HG03139 (cell line): ENCODE measurements at regions not wholly inside any gene's neighbourhood (a gene's known extent, or its start where the extent isn't known, plus 50 kb on each side); places are given as distances from the start of the nearest gene placed in this dataset.

Source experiments
- ATAC-seq: cut with Tn5 transposase; IDR thresholded peaks from one replicate; pipeline ENCODE4 v1.9.1; 2021; ENCODE audit not compliant: unreplicated experiment

DNA sequence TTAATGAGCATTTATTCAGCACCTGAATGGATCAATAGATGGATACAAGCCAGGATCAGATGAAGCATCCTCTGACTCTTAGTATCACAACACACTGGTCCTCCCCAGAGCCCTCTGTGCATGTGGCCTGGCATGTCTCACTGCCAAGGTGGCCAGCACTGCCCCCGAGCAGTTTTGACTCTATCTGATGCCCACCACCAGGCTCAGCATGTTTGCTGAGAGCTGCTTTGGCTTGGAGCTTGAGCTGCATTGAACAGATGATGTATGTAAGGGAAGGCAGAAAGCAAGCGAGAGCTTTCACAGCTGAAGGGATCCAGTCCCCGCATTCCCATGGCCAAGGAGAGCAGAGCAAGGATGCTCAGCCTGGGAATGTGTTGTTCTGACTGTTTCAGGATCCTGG, 320.3 kb downstream of the BUD13 start:
- ATAC-seq = no peak

GRCh38 chr11:116449522-116449921, 323.3 kb downstream of the BUD13 start:
- ATAC-seq = no peak

DNA sequence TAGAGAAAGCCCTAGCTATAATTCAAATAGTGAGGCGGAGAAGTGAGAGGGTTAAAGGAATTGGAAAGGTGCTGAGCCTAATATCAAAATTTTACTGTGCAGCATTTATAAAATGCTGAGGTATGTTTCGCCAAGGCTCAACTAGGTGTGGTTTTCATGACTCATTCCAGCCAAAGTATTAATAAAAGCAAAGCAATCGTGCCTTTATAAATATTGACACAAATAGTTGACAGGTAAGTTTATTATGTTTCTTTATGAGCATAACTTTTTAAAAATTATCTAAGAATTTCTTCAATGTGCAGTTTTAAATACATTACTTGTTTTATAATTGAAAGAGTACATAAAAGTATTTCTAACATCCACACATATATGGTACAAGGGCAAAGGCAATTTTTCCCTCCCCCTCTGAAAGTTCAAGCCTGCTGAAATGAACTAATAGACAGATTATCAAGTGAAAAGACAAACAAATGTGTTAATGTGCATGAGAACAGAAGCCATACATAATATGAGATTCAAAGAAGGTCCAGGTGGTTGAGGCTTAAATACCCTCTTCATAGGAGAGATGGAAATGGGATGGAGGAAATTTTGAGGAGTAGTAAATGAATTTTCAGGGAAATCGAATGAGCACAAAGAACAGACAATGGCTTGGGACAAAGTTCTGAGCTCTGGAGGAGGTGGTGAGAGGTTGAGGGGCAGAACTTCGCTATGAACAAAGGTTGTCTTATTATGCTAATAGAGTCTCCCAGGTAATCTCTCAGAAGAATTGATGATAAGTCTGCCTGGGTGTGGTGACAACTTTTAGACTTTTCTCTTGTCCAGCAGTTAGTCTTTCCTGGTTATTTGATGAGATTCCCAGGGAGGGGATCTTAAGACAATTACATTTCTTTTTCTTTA, 326.5 kb downstream of the BUD13 start:
- ATAC-seq = no peak

GRCh38 chr11:116445108-116446047, 327.4 kb downstream of the BUD13 start:
- ATAC-seq = no peak

- no peak for ATAC-seq
Measured at GRCh38 chr11:116442238-116442752, 330.5 kb downstream of the BUD13 start.

- ATAC-seq = no peak
Measured at GRCh38 chr11:116439361-116439677, 333.5 kb downstream of the BUD13 start.

DNA sequence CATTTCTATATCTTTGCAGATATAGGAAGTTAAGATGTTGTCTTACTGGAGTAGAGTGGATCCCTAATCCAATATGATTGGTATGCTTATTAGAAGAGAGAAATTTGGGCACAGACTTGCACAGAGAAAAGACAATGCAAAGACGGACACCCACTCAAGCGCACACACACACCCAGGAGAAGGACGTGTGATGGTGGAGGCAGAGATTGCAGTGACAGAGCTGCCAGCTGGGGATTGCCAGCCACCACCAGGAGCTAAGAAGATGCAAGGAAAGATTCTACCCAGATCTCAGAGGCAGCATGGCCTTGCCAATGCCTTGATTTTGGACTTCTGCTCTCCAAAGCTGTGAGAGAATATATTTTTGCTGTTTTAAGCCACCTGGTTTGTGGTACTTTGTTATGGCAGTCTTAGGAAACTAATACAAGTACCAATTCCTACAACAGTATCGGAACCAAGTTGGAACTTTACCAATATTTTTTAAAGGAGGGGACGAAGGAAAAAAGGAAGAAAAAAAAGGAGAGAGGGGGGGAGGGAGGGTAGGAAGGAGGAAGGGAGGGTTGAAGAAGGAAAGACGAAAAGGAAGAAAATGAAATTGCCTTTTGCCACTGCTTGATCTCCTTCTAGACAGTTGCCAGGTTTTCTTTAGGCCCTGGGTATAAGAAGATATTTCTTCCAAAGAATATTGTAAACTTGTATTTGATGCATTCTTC, 334.0 kb downstream of the BUD13 start:
- ATAC-seq = no peak

DNA sequence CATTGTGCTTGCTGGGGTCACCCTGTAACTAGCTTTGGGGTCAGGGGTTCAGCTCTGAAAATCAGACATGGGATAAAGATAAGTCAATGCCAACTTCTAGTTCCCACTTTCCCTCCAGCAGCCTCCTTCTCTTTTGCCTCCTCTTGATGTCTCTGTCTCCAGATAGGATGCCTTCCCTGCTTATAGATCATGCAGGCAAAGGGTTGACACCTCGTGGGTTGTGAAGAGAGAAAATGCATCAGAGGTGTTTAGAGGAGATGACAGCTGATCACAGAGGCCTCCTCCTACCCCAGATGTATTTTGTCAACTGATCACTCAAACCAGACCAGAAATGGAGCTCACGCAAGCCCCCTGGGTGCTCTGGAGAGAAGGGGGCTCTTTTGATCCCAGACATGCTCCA, 337.8 kb downstream of the BUD13 start:
- no peak for ATAC-seq

GRCh38 chr11:116432301-116432700, 340.5 kb downstream of the BUD13 start:
- ATAC-seq = no peak

GRCh38 chr11:116431842-116432241, 340.9 kb downstream of the BUD13 start:
- ATAC-seq = no peak

GRCh38 chr11:116428638-116428975, 344.2 kb downstream of the BUD13 start:
- ATAC-seq = no peak

GRCh38 chr11:116427903-116428637, 344.7 kb downstream of the BUD13 start:
- no peak for ATAC-seq

GRCh38 chr11:116427337-116427902, 345.4 kb downstream of the BUD13 start:
- ATAC-seq = no peak

DNA sequence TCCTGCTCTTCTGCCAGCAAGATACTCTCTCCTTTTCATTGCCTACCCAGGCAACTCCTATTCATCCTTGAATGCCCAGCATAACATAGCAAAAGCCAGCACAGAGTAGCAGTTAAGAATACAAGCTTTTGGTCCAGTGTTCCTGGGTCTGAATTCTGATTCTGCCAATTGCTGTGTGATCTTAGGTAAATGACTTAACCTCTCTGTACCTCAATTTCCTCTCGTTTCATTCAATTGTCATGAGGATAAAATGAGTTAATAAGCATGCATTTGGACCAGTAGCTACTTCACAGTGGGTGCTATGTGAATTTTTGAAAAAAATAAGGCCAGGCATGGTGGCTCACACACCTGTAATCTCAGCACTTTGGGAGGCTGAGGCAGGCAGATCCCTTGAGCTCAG, 346.0 kb downstream of the BUD13 start:
- ATAC-seq = no peak

GRCh38 chr11:116424615-116425261, 348.0 kb downstream of the BUD13 start:
- ATAC-seq = no peak

DNA sequence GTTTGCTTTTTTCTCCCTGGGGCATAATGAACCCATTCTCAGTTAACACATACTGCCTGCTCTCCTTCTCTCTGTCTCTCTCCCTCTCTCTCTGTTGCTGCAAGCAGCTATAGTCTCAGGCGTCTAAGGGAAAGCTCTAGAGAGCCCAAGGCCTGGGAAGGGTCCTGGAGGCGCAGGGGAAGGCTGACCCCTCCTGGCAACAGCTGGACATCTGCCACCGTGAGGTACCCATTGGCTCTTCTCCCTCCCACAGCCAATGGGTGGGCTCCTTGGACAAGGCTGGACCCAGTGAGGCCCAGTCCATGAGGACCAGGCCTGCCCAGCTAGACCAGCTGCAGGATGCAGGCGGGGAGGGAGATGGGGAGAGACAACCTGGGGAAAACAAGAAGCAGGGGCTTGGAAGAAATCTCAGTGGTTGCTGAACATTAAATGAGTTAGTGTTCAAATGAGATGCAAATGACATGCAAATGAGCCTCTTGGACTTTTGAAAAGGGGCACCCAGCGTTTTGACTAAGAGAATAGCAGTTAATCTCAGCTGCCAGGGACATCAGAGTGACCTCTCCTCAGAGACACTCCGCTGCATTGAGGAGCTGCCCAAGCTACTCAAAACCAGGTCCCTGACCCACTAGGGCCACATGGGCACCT, 349.7 kb downstream of the BUD13 start:
- ATAC-seq = no peak

- ATAC-seq = no peak
Measured at GRCh38 chr11:116422556-116422955, 350.2 kb downstream of the BUD13 start.

DNA sequence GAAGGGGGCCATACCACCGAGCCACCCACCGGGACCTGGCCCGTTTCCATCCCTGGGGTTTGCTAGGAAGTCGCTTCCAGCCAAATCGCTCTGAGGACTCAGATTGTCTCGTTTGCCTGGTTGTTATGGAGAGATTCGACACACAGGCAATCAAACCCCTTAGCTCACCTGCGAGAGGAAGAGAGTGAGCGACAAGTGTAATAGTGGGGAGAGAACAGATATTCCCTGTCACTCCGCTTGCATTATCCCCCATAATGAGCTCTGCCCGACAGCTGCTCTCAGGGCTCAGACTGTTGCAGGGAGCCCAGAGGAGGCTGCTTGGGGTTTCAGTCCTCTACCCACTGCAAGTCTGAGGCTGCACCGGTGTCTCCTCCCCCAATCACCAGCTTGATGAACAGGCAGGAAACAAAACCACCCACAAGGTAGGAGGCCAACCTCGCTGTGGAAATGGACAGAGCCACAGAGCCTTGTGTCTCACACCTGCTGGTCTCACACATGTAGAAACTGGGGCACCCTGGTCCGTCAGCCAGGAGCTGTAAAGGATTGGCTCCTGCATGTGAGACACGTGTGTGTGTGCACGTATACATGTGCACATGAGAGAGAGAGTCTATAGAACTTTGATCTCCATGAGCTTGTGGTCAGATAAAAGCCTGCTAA, 351.1 kb downstream of the BUD13 start:
- no peak for ATAC-seq
